ENCODE measurements at regions not wholly inside any gene's neighbourhood (a gene's known extent, or its start where the extent isn't known, plus 50 kb on each side); places are given as distances from the start of the nearest gene placed in this dataset.
A peak's percentile ranks its signal among the peaks of the same experiment; 100 is the strongest.
"Not testable (repeated sequence)": the region's sequence is repeated elsewhere in the genome, so short reads cannot be mapped to it uniquely, and the experiment has no call there.

DNA sequence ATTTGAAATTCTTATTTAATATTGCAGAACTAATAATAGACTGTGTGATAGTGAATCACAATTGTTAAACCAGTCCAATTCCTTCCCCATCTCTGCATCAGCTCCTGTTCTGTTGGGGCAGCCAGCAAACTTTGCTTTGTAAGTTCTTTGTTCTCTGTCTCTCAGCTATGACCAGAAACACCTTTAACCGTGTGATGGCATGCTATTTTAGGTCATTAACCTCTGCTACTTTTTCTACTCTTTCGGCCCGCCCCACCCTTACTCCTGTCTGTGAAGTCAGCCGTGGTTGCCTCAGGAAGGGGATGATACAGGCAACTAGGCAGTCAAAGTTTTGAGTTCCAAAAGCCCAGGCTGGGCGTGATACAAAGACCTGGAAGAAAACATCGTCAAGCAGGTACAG lies 51.3 kb upstream of the EGFL6 start:
- FAIRE-seq: no peak

GRCh38 chrX:13515211-13515930 lies 54.0 kb upstream of the EGFL6 start:
- no peak for FAIRE-seq

- FAIRE-seq: no peak
These were observed 57.5 kb upstream of the EGFL6 start for GRCh38 chrX:13511944-13512330.

DNA sequence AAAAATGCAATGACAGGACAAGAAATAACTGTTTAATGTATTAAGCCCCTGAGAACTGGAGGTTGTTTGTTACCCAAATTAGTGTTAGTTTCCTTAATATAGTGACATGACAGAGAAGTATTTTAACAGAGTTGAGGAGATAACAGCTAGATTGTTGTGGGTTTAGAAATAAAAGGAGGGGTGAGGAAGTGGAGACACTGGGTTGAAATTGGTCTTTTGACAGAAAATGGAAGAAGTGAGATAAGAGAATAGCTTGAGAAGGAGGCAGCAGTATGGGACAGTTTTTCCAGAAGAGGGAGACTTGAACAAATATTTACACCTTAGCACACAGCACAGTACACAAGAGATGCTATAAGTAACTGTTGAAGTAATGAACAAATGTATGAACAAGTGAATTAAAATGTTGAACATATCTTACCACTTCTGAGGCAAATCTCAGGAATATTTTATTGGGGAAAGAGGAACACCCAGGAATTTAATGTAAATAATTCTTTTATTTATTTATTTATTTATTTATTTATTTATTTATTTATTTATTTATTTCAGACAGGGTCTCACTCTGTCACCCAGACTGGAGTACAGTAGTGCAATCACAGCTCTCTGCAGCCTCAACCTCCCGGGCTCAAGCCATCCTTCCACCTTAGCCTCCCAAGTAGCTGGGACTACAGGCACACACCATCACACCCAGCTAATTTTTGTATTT lies 58.0 kb upstream of the EGFL6 start:
- FAIRE-seq: no peak

DNA sequence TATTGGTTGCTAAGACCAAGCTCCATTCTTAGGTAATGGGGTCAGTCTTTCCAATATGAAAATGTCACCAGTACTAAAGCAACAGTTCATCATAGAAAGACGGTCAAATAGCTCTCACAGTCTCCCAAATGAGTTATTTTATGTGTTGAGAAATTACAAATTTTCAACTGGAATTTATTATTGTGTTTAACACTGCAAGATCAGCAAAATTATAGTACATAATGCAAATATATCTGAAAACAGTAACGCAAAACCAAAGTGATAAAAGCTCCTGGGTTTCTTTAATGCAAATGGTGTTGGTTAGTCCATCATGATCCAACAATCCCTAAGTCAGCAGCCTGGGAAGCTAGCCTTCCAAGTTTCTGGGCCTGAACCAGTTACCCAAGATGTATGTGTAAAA lies 61.5 kb upstream of the EGFL6 start:
- no peak for FAIRE-seq

- peak; percentile 94 for FAIRE-seq
These were observed 62.8 kb upstream of the EGFL6 start for GRCh38 chrX:13506574-13506973.

- FAIRE-seq: no peak
These were observed 66.8 kb upstream of the EGFL6 start for GRCh38 chrX:13502590-13502989.

DNA sequence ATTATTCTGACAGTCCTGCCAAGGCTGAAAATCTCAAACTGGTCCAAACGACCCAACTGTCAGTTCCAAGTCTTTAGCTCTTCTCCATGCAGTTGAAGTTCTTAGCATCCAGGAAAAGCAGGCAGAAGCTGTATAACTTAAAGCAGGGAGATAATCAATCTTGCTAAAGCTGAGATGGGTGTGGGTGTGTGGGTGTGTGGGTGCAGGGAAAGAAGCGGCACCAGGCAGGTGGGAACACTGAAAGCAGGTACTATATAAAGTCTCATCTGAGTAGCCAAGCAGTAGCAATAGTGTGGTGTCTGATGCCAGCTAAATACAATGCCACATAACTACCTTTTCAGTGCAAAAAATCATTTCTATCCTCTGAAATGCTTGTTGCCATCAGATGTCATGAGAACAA lies 69.7 kb upstream of the EGFL6 start:
- no peak for FAIRE-seq

- FAIRE-seq: no peak
These were observed 71.2 kb upstream of the EGFL6 start for GRCh38 chrX:13498238-13498637.

DNA sequence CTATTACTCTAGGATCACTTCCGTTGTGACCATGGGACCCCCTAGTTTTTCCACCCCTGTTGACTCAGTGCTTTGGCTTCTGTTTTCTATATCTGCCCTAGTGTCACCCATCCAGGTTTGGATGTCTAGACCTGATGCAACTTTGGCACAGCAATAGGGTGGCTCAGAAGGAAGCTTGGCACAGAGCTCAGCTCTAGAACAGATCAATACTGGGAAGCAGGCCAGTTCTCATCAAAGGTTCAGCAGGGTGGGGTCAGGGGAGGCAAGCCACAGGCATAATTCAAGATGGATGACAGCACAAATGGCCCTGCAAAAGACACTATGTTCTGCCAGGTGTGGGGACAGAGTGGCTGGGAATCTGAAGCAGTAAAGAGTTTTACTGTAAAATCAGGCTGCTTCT lies 74.2 kb upstream of the EGFL6 start:
- no peak for FAIRE-seq

DNA sequence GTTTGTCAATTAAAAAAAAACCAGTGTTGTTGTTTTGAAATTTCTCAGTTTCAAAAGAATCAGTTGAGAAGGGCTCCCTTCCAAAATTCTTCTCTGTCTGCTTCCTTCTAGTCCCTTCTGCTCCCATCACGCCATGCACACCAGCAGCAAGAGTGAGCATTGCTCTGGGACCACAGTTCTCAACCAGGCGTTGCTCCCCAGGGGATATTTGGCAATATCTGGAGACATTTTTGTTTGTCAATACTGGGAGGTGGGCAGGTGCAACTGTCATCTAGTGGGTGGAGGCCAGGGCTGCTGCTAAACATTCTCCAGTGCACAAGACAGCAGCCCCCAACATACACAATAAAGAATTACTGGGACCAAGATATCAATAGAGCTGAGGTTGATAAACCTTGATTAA lies 74.8 kb upstream of the EGFL6 start:
- FAIRE-seq: no peak

DNA sequence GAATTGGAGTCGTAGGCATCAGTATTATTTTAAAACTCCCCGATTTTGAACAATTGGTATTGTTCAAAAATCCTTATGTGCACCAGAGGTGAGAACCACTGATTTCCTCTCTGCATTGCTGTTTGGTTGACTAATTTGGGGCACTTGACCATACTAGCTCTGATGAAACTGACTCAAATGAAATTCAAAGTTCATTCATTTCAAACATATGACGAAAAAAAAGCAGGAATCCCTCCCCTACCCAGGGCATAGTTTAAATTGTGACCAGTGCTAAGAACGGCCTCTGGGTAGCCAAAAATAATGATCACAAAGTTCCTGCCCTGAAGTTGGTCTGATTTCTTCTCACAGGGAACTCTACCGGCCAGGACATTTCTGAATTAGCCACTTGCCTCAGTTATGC lies 75.7 kb upstream of the EGFL6 start:
- FAIRE-seq: no peak

- no peak for FAIRE-seq
These were observed 77.1 kb upstream of the EGFL6 start for GRCh38 chrX:13492286-13492685.

GRCh38 chrX:13491061-13491460 lies 78.3 kb upstream of the EGFL6 start:
- FAIRE-seq: no peak

DNA sequence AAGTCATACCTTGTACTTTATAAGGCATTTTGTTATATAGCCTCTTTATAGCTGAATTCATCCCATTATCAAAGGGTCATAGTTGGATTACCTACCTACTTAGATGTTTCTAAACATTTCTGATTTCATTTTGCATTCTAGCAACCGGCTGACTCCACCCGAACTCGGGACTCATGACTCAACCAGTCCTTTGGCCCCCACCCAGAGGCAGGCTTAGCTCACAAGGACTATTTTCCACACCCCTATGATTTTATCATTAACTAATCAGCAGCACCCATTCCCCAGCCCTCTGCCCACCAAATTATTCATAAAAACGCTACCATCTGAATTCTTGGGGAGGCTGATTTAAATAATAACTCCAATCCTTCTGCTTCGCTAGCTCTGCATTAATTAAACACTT lies 79.9 kb upstream of the EGFL6 start:
- no peak for FAIRE-seq

DNA sequence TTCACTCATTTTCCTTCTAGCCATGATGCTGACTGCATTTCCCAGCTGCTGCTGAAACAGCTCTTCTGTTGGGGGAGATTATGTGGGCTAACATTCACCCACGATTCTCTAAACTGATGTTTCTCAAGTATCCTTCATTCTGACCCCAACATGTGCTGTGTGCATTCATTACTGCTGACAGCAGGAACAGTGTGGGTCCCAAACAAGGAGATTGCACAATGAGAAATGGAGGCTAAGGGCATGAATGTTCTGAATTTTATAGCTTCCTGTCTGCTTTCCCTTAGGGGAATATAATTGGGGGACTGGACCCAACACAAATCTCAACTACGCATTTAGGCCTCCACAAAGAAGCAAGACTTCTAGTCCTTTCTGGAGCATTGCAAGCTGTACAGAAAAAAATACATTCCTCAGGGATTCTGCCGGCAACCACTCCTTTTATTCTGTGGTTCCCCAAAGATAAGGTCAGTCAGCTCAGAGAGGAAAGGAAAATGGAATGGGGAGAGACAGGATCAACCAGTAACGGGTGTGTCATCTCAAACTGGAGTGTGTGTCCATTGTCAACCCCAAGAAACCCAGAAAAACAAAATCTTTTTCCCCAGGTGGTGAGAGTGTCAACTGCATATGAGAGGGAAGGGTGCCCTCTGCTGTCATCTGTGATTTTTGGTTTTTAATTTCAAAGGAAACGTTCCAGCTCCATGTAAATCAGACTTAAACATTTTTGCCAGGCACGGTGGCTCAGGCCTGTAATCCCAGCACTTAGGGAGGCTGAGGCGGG lies 81.5 kb upstream of the EGFL6 start:
- FAIRE-seq: no peak

DNA sequence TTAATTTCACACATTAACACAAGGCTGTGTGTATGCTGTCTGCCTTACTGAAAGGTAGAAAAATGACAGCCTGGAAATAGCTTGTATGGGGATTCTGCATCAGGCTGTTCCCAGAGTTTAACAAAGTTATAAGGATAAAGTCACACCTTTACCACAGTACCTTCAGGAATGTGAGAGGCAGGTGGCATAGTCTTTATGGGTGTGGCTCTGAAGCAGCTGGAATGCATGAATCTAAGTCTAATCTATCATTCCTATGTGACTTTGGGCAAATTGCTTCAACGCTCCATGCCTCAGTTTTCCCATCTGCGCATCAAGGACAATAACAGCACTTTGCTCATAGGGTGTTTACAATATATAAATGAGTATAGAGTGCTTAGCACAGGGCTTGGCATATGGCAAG lies 84.2 kb upstream of the EGFL6 start:
- no peak for FAIRE-seq

DNA sequence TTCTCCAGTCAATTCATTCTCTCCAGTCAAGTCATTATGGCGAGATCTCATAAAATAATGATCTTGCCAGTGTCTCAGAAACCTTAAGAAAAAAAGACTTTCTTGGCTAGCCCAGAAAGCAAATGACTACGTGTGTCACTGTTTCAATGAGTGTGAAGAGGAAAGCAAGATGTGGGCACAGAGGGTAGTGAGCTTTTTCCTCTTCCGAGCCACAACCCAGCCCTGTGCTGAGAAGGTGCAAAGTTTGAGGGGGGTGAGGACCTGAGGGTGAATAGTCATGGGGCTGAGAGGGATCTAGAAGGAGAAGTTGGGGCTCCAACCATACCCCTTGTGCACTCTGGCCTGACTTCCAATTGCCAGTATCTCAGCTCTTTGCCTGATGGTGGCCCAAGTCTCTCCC lies 85.6 kb upstream of the EGFL6 start:
- no peak for FAIRE-seq

GRCh38 chrX:13482746-13483541 lies 86.5 kb upstream of the EGFL6 start:
- FAIRE-seq: no peak

DNA sequence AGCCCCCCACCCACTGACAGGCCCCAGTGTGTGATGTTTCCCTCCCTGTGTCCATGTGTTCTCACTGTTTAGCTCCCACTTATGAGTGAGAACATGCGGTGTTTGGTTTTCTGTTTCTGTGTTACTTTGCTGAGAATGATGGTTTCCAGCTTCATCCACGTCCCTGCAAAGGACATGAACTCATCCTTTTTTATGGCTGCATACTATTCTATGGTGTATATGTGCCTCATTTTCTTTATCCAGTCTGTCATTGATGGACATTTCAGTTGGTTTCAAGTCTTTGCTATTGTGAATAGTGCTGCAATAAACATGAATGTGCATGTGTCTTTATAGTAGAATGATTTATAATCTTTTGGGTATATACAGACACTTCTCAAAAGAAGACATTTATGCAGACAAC lies 88.6 kb upstream of the EGFL6 start:
- not testable (repeated sequence) for FAIRE-seq

DNA sequence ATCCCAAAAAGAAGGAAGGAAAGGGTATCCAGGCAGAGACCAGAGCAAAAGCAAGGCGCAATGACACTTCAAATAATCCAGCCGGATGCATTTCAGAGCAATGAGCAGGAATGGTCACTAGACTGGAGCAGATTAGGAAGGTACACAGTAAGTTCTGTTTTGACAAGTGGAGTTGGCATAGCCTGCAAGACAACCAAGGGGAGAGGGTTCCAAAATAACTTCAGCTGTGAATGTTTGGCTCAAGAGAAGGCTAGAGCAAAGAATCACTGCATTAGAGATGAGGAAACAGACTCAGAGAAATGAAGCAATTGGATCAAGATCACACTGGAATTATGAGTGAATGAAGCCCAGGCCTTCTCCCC lies 90.0 kb upstream of the EGFL6 start:
- FAIRE-seq: no peak

- FAIRE-seq: no peak
These were observed 90.5 kb upstream of the EGFL6 start for GRCh38 chrX:13478740-13479451.

DNA sequence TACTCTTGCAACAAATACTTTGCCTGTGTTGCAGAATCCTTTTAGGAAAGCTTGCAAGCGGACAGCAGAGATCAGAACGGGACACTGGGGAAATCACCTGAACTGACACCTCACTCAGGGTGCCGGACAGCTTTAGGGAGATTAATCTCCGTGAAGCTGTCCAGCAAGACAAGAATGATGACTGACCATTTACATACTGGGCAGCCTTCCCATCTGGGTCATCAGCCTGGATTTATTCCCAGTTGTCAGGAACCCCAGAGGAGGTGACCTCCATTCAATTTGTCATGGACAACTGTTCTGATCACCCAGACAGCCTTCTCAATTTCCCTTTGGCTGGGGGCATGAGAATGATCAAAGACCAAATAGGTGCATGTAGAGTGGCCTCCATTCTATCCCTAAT lies 93.0 kb upstream of the EGFL6 start:
- FAIRE-seq: no peak
